H1 (cell line): ENCODE measurements at regions not wholly inside any gene's neighbourhood (a gene's known extent, or its start where the extent isn't known, plus 50 kb on each side); places are given as distances from the start of the nearest gene placed in this dataset.

Experiments used
- CTCF ChIA-PET: fragments of 300-600 bp; sonication (Branson Sonifier 250); formaldehyde crosslinking; loops from one replicate; lab custom pipeline; 2021; ENCODE audit not compliant: partially characterized antibody; lab: Charles Lee
- POLR2A ChIA-PET: fragments of 300-600 bp; sonication (Branson Sonifier 250); formaldehyde crosslinking; loops from one replicate; lab custom pipeline; 2021; ENCODE audit warnings: inconsistent platforms; ENCODE audit not compliant: partially characterized antibody; lab: Charles Lee
- DNase-seq, 2 experiments: peaks; one replicate each; pipeline versions ENCODE4 v3.0.0 to v3.0.0-alpha.2; 2010 to 2022; ENCODE audit warnings: low spot score in 2 of 2, low read depth in 1 of 2, mixed read lengths in 1 of 2
- FAIRE-seq: peaks from 2 replicates; lab custom pipeline; 2011; peaks lifted over from hg19 to GRCh38; lab: Jason Lieb, UNC
- H2AFZ ChIP-seq: 2 replicates; pipeline ENCODE4 v1.8.1; 2012; ENCODE audit warnings: low read length, inconsistent platforms
- H2AK5ac ChIP-seq: 2 replicates; pipeline ENCODE4 v1.6.1; 2013; ENCODE audit warnings: low read depth, low read length
- H2BK120ac ChIP-seq: replicated peaks from 2 replicates; pipeline ENCODE3; 2013; ENCODE audit warnings: low read depth, low read length, inconsistent platforms
- H2BK12ac ChIP-seq: 2 replicates; pipeline ENCODE4 v1.6.1; 2013; ENCODE audit warnings: low read depth, low read length
- H2BK15ac ChIP-seq: 2 replicates; pipeline ENCODE4 v1.6.1; 2013; ENCODE audit warnings: low read length
- H2BK20ac ChIP-seq: 2 replicates; pipeline ENCODE4 v1.6.1; 2013; ENCODE audit warnings: low read length
- H2BK5ac ChIP-seq: 2 replicates; pipeline ENCODE4 v1.6.1; 2013; ENCODE audit warnings: low read depth, low read length
- H3K14ac ChIP-seq: 2 replicates; pipeline ENCODE4 v1.6.1; 2013; ENCODE audit warnings: inconsistent platforms; ENCODE audit not compliant: insufficient read length
- H3K18ac ChIP-seq: 2 replicates; pipeline ENCODE4 v1.6.1; 2013; ENCODE audit warnings: low read length; ENCODE audit errors: extremely low read depth
- H3K23ac ChIP-seq: 2 replicates; pipeline ENCODE4 v1.6.1; 2013; ENCODE audit warnings: inconsistent platforms; ENCODE audit not compliant: insufficient read length
- H3K23me2 ChIP-seq: 2 replicates; pipeline ENCODE4 v1.6.1; 2013; ENCODE audit warnings: low read depth, low read length
- H3K27ac ChIP-seq: 2 replicates; pipeline ENCODE4 v1.6.1; 2011; ENCODE audit warnings: low read depth, low read length, inconsistent platforms
- H3K27me3 ChIP-seq, 4 experiments: replicated peaks in 1 of 4; 1 replicate in 1 of 4; 2 replicates in 3 of 4; pipeline versions ENCODE4 v1.6.1 to v1.8.1; 2011 to 2013; ENCODE audit warnings: low read length in 3 of 4, mild to moderate bottlenecking in 3 of 4, inconsistent platforms in 2 of 4, mixed read lengths in 2 of 4, moderate library complexity in 1 of 4; ENCODE audit not compliant: control insufficient read depth in 3 of 4, insufficient read depth in 3 of 4; ENCODE audit errors: extremely low read depth in 1 of 4
- H3K36me3 ChIP-seq, 4 experiments: 2 replicates each; pipeline versions ENCODE4 v1.6.1 to v1.8.1; 2011 to 2013; ENCODE audit warnings: mild to moderate bottlenecking in 4 of 4, low read length in 3 of 4, moderate library complexity in 2 of 4, control low read depth in 1 of 4, inconsistent platforms in 1 of 4; ENCODE audit not compliant: insufficient read depth in 4 of 4, control insufficient read depth in 2 of 4
- H3K4ac ChIP-seq: replicated peaks from 2 replicates; pipeline ENCODE3; 2013; ENCODE audit warnings: low read length, low read depth, mixed read lengths, inconsistent platforms; ENCODE audit not compliant: insufficient read length
- H3K4me1 ChIP-seq, 4 experiments: replicated peaks in 1 of 4; 1 replicate in 1 of 4; 2 replicates in 3 of 4; pipeline versions ENCODE4 v1.6.1 to v1.8.1; 2011 to 2013; ENCODE audit warnings: low read length in 3 of 4, inconsistent platforms in 2 of 4, mixed read lengths in 1 of 4; ENCODE audit not compliant: insufficient read depth in 4 of 4, control insufficient read depth in 3 of 4
- H3K4me2 ChIP-seq, 2 experiments: 2 replicates each; pipeline versions ENCODE4 v1.6.1 to v1.8.1; 2011 to 2013; ENCODE audit warnings: low read depth in 2 of 2, low read length in 2 of 2, control low read depth in 1 of 2, inconsistent platforms in 1 of 2, mild to moderate bottlenecking in 1 of 2; ENCODE audit not compliant: insufficient read depth in 1 of 2
- H3K4me3 ChIP-seq, 4 experiments: fragments of 200-600, 300-600 bp in 1 of 4; sonication (generic), shearing (Covaris generic), sonication (Bioruptor Twin) in 1 of 4; 2 replicates each; pipeline versions ENCODE4 v1.5.1 to v1.8.1; 2011 to 2016; ENCODE audit warnings: low read length in 4 of 4, low read depth in 3 of 4, control low read depth in 2 of 4, inconsistent platforms in 2 of 4, mild to moderate bottlenecking in 2 of 4, mixed read lengths in 1 of 4, moderate library complexity in 1 of 4; ENCODE audit not compliant: insufficient read depth in 2 of 4; ENCODE audit errors: extremely low read depth in 1 of 4
- H3K56ac ChIP-seq: replicated peaks from 2 replicates; pipeline ENCODE3; 2013; ENCODE audit warnings: low read depth, mild to moderate bottlenecking, mixed read lengths, low read length, inconsistent platforms; ENCODE audit not compliant: insufficient read length
- H3K79me1 ChIP-seq: 2 replicates; pipeline ENCODE4 v1.6.1; 2013; ENCODE audit warnings: low read depth, low read length, control low read depth
- H3K79me2 ChIP-seq, 2 experiments: 2 replicates each; pipeline versions ENCODE4 v1.6.1 to v1.8.1; 2012 to 2013; ENCODE audit warnings: low read length in 2 of 2, mild to moderate bottlenecking in 2 of 2, inconsistent platforms in 1 of 2; ENCODE audit not compliant: insufficient read depth in 2 of 2, control insufficient read depth in 1 of 2
- H3K9ac ChIP-seq, 4 experiments: replicated peaks in 1 of 4; 1 replicate in 1 of 4; 2 replicates in 3 of 4; pipeline versions ENCODE4 v1.6.1 to v1.8.1; 2011 to 2013; ENCODE audit warnings: low read depth in 3 of 4, low read length in 3 of 4, control low read depth in 2 of 4, mild to moderate bottlenecking in 2 of 4, moderate library complexity in 2 of 4, inconsistent platforms in 1 of 4; ENCODE audit errors: extremely low read depth in 1 of 4
- H3K9me3 ChIP-seq, 2 experiments: 2 replicates each; pipeline versions ENCODE4 v1.6.1 to v1.8.1; 2012 to 2013; ENCODE audit warnings: mild to moderate bottlenecking in 2 of 2, moderate library complexity in 2 of 2, control low read depth in 1 of 2, inconsistent platforms in 1 of 2, low read depth in 1 of 2, low read length in 1 of 2, mixed read lengths in 1 of 2; ENCODE audit not compliant: insufficient read depth in 2 of 2
- H4K20me1 ChIP-seq, 2 experiments: replicated peaks in 1 of 2; 2 replicates each; pipeline versions ENCODE3 to v1.8.1; 2011 to 2013; ENCODE audit warnings: inconsistent platforms in 2 of 2, low read length in 2 of 2, mild to moderate bottlenecking in 1 of 2; ENCODE audit not compliant: insufficient read depth in 2 of 2, control insufficient read depth in 1 of 2
- H4K5ac ChIP-seq: 2 replicates; pipeline ENCODE4 v1.6.1; 2013; ENCODE audit warnings: low read length, low read depth, mixed read lengths, inconsistent platforms; ENCODE audit not compliant: insufficient read length
- H4K8ac ChIP-seq: 2 replicates; pipeline ENCODE4 v1.8.0; 2013; ENCODE audit warnings: mild to moderate bottlenecking, moderate library complexity, low read length, inconsistent platforms; ENCODE audit not compliant: insufficient read depth; ENCODE audit errors: extremely low read depth
- H4K91ac ChIP-seq: replicated peaks from 2 replicates; pipeline ENCODE3; 2013; ENCODE audit warnings: low read length, mixed read lengths, inconsistent platforms; ENCODE audit not compliant: insufficient read length
- BCL11A ChIP-seq, 2 experiments: IDR thresholded peaks; one replicate each; pipeline ENCODE4 v1.6.1; 2011; ENCODE audit warnings: low read depth in 2 of 2, low read length in 2 of 2, mild to moderate bottlenecking in 2 of 2
- POLR2AphosphoS5 ChIP-seq: IDR thresholded peaks from 2 replicates; pipeline ENCODE4 v1.6.1; 2011; ENCODE audit warnings: low read depth, low read length
- TAF7 ChIP-seq: optimal IDR thresholded peaks from 2 replicates; pipeline ENCODE3; 2011; ENCODE audit warnings: low read depth, mild to moderate bottlenecking, inconsistent platforms, low read length, moderate library complexity, borderline replicate concordance
- WGBS, 2 experiments: shearing (Covaris generic) in 1 of 2; methylation state at CpG; one replicate each; pipeline versions ENCODE4 v1.1.6 to v1.1.7; 2013 to 2015; ENCODE audit warnings: low lambda C conversion rate in 2 of 2, mixed read lengths in 2 of 2, inconsistent platforms in 1 of 2, low coverage in 1 of 2, missing lambda C conversion rate in 1 of 2; ENCODE audit not compliant: insufficient replicate concordance in 2 of 2, insufficient coverage in 1 of 2, insufficient read length in 1 of 2; ENCODE audit errors: extremely low coverage in 1 of 2, missing lambda C conversion rate in 1 of 2; 5-methylcytosine and 5-hydroxymethylcytosine counted together

- Histone ChIP-seq H2AK5ac (no peak overlapping the region), H3K4ac (no peak overlapping the region), H3K14ac (no peak overlapping the region), H3K36me3 (no peaks in the 10 kb centered on the region), H3K9me3 (no peaks in the 10 kb centered on the region), H3K4me3 (no peak overlapping the region), H3K79me1 (no peaks in the 10 kb centered on the region), H3K4me1 (peaks cover 4 to 16% (median 11%) of the 10 kb centered on the region in 4 experiments), H3K4me2 (no peak overlapping the region), H2AFZ (no peak overlapping the region), H2BK15ac (no peak overlapping the region), H3K23me2 (peaks cover 24% of the 10 kb centered on the region), H4K20me1 (peaks cover 0 to 13% of the 10 kb centered on the region in 2 experiments), H2BK120ac (no peak overlapping the region), H2BK5ac (no peak overlapping the region), H3K79me2 (no peaks in the 10 kb centered on the region), H4K91ac (no peak overlapping the region), H3K18ac (no peak overlapping the region), H3K9ac (no peak overlapping the region), H2BK20ac (no peak overlapping the region), H3K23ac (no peak overlapping the region), H4K5ac (no peak overlapping the region), H4K8ac (no peak overlapping the region), H2BK12ac (no peak overlapping the region), H3K27ac (no peak overlapping the region), H3K27me3 (peaks cover 48 to 64% (median 60%) of the 10 kb centered on the region in 4 experiments), H3K56ac (no peak overlapping the region)
- no peak for TF ChIP-seq TAF7
- TF ChIP-seq POLR2AphosphoS5 = no peak
- TF ChIP-seq BCL11A (IDR thresholded peaks at IDR 0.05; ENCODE audit: low read depth in 2 of 2, low read length in 2 of 2) = no peak
- CTCF ChIA-PET = interaction anchor here (1.1 to 2.8 kb wide), 7 partner anchors 10 to 115 kb away, joined by 3 to 12 read pairs (median 4); no protein-coding TSS in a partner anchor
- DNase-seq (no peak), FAIRE-seq (no peak)
- WGBS, 2 experiments = 84% methylated on average over 14 of the region's 14 CpGs; no CpG with 5 or more reads in 1 of the 2 experiments
- POLR2A ChIA-PET = no interaction called here
Measured at GRCh38 chr6:165991341-165991740, 176.3 kb downstream of the TBXT start.
